CD4-positive, alpha-beta T cell treated with Interleukin-17A for 4 hours (primary cell): ENCODE measurements at regions not wholly inside any gene's neighbourhood (a gene's known extent, or its start where the extent isn't known, plus 50 kb on each side); places are given as distances from the start of the nearest gene placed in this dataset.
"Not testable (repeated sequence)": the region's sequence is repeated elsewhere in the genome, so short reads cannot be mapped to it uniquely, and the experiment has no call there.

Source experiments
- DNase-seq: peaks from one replicate; pipeline ENCODE4 v3.0.0-alpha.2; 2020; ENCODE audit warnings: mixed read lengths

DNA sequence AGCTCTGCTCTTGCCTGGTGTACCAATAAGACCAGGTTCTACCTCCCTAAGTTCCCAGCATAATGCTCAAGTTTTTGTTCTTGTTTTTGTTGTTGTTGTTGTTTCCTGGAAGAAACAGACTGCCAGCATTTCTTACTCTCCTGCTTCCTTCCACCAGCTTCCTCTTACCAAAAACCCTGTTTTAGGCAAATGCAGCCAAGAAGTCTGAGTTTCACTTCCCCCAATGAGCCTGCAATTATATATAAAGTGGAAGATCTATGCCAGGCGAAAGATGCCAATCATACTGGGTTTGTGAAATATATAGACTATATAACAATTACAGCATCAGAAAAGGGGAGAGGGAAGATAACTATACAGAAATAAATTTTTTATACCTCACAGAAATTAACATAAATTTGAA, 931.5 kb upstream of the FAT3 start:
- DNase-seq = no peak

DNA sequence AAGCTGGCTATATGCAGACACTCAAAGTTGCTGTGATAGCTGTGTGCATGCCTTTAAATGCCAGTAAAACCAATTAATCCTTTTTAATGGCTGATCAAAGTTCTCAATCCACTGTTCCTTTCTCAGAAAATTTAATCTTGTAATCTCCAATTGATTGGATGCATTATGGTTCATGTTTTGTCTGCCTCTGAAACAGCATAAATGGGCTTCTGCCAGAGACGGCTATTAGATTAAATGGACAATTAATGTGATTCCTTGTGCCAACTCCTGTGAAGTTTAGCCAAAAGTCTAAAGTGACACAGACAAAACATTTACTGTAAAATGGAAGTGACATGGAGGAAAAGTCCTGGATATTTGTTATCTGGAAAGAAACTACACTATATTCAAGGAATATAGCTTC, 952.5 kb upstream of the FAT3 start:
- no peak for DNase-seq

DNA sequence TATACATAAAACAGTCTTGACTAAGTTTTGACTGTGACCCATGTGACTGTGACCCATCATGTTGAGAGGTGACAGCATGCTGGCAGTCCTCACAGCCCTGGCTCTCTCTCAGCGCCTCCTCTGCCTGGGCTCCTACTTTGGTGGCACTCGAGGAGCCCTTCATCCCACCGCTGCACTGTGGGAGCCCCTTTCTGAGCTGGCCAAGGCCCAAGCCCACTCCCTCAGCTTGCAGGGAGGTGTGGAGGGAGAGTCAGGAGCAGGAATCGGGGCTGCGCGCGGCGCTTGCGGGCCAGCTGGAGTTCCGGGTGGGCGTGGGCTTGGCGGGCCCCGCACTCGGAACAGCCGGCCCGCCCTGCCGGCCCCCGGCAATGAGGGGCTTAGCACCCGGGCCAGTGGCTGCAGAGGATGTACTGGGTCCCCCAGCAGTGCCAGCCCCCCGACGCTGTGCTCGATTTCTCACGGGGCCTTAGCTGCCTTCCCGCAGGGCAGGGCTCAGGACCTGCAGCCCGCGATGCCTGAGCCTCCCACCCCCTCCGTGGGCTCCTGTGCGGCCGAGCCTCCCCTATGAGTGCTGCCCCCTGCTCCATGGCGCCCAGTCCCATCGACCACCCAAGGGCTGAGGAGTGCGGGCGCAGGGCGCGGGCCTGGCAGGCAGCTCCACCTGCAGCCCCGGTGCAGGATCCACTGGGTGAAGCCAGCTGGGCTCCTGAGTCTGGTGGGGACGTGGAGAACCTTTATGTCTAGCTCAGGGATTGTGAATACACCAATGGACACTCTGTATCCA, 955.9 kb upstream of the FAT3 start:
- DNase-seq = not testable (repeated sequence)

GRCh38 chr11:91265946-91266345, 958.7 kb upstream of the FAT3 start:
- DNase-seq = no peak

DNA sequence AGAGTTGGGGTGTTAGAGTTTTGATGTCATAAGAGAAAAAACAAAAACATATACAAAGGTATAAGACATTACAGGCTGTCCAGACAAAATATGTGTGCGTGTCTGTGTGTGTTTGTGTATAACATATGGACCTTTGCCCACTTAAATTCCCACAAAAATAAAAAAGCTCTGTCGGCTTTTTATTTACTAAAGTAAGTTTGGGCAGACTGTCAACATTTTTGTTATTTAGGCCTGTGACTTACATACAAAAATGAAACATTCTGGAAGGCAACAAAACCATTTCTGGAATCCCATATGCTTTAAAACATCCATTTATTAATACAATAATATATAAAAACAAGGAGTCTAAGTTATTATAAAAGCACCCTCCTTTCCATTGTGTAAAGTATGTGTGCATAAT, 960.1 kb upstream of the FAT3 start:
- no peak for DNase-seq

GRCh38 chr11:91263496-91264365, 960.9 kb upstream of the FAT3 start:
- no peak for DNase-seq

DNA sequence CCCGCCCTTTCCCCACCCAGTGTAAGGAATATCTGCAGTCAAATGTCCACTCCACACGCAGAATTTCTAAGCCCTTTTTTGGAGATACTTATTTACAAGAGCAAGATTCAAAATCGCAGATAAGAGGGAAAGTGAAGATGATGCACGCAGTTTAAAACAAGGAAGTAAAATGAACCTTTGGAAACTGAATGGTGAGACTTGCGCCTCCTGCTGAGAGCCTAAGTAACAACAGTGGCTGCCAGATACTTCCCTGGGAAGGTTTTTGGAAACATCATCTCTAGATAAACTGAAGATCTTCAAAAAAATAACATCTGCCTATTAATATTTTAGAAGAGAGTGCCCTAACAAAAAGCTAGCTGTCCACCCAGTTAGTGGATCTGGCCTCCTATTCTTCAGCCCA, 963.1 kb upstream of the FAT3 start:
- DNase-seq = no peak

GRCh38 chr11:91258876-91259275, 965.7 kb upstream of the FAT3 start:
- no peak for DNase-seq

DNA sequence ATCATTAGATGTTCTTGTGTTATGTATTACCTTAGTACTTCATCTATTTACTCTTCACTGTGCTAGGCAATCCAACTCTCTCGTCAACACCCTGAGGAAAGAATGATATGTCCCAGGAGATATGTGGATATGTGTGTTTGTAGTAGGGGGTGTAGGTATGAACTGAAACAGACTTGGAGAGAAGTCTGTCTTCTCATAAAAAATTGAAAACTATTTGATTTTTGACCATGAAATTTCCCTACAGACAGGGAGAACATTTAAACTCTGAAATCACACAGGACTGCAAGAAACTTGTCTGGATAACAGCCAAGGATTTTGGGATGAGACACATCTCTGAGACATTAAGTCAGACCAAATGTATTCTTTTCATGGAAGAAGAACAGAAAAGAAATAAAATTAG, 967.0 kb upstream of the FAT3 start:
- DNase-seq = no peak

GRCh38 chr11:91248199-91248807, 976.3 kb upstream of the FAT3 start:
- DNase-seq = no peak

DNA sequence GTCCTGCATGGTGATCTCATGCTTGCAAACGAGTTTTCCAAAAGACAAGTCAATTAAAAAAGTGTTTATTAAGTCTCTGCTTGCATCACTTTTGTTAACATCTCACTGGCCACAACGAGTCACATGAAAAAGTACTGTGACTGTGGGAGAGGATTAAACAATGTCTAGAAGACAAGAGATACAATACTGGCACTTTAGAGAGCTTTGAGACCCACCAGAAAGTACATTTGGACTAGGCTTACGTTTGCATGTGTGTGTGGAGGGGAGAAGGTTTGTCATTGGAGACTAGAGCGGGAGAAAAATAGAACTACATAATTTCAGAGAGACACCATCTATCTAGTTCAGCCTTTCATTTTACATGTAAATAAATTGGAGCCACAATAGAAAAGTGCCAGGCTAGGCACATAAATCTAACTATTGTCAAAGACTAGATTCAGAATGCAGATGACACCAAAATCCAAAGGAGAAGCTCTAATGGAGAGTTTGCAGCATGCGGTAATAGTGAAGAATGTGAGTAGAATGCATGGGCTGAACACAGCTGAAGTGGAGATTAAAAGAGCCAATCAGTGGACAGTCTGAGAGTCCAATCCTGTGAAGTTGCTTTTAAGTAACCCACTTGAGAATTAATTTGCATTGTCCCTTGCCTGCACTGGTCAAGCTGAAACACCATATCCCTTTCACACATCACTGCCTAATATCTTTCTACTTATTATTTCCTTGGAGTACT, 977.4 kb upstream of the FAT3 start:
- no peak for DNase-seq

DNA sequence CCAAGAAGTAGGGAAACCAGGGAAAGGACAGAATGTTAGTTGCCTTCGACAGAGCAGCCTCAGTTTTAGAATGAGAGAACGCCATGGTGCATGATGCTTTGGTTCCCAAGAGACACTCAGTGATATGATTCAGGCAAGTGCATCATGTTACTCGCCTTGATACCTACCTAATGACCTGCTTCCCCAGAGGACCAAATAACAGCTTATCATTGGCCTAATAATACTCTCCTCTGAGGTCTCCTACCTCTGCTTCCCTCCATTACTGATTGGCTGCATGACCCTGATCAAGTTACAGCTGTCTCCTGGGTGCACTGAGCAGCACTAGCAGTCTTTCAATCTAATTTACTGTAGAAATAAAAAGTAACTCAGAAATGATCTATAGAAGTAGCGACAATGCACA, 979.7 kb upstream of the FAT3 start:
- DNase-seq = no peak

GRCh38 chr11:91243630-91244029, 981.0 kb upstream of the FAT3 start:
- DNase-seq = no peak

DNA sequence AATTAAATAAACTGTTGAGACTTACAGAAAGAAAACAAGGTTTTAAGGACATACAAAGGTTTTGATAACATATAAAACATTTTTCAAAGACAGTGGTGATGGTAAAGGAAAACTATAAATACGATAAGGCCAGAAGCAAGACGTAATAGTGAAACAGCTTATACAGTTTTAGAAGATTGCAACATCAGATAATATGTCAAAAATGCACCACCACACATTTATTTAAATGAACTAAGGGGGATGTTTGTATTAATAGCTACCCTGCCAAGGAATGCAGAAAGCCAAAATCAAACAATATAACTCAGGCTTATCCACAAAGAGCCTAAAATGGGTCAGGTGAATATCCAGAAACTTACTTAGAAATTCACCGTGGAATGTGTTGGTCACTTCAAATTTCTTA, 981.6 kb upstream of the FAT3 start:
- DNase-seq = no peak

- no peak for DNase-seq
Measured at GRCh38 chr11:91241226-91241625, 983.4 kb upstream of the FAT3 start.

GRCh38 chr11:91239359-91239758, 985.3 kb upstream of the FAT3 start:
- DNase-seq = no peak

- DNase-seq = no peak
Measured at GRCh38 chr11:91231226-91231625, 993.4 kb upstream of the FAT3 start.

- no peak for DNase-seq
Measured at GRCh38 chr11:91230647-91231046, 994.0 kb upstream of the FAT3 start.

DNA sequence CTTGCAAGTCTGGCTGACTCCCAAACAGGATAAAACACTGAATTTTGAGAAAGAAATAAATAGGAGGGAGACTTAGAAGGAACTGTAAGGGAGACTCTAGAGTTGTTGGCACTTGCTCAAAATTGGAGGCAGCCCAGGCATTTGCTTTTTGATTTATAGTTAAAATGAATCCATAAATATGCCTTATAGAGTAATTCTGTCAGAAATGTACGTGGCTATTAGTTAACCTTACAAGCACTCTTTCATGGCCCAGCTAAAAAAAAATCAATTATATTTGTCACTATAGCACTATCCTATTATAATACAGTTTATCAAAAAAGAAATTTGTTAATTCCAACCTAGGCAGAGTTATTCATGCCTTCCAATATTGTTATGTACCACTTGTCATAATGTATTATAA, 1000.0 kb upstream of the CHORDC1 start:
- DNase-seq = no peak

DNA sequence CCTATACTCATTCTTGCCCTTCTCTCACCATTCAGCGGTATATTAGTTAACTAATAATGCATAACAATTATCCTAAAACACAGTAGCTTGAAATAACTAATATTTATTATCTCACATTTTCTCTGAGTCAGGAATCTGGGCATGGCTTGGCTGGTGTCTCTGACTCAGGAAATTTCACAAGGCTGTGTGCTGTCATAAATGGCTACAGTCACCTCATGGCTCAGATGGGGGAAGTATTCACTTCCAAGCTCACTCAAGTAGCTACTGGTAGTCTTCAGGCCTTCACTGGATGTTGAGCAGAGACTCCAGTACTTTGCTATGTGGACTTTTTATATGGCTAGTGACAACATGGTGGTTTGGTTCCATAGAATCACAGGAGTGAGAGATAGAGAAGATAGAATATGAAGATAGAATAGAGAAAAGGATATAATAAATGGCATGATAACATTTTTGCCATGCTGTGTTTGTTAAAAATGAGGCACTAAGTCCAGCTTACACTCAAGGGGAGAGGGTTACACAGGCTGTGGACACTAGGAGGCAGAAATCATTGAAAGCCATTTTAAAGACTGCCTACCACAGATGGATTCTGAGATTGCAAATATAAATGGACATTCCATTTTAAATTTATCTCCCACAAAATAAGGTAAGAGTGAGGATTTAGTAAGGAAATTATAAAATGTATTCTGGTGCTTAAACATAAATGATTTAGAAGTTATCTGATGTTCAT, 997.8 kb upstream of the CHORDC1 start:
- no peak for DNase-seq

DNA sequence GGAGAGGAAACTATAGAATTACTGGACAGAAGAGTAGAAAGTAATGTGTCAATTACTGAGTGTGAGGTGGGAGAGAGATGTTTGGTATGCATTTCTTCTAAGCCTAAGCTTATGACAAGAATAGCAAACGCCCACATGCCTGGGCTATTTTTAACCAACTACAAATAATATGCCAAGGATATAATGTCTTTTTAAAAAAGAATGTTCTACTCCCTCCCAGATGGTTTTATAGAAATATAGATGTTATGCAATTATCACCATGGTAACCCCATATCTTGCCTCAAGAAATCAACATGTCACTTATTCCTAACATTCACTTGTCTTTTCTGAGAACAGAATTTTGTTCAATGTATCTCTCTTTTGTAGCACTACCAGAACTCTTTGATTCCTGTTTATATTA, 996.7 kb upstream of the CHORDC1 start:
- no peak for DNase-seq

GRCh38 chr11:91209751-91210150, 986.9 kb upstream of the CHORDC1 start:
- no peak for DNase-seq
